OCI-LY1 (cell line): ENCODE measurements at regions not wholly inside any gene's neighbourhood (a gene's known extent, or its start where the extent isn't known, plus 50 kb on each side); places are given as distances from the start of the nearest gene placed in this dataset.

ENCODE experiments used
- EZH2 ChIP-seq: fragments of 200-600 bp; sonication (generic), shearing (Covaris generic); IDR thresholded peaks from 2 replicates; pipeline ENCODE4 v1.8.0; 2017; ENCODE audit warnings: borderline replicate concordance, mixed run types, mild to moderate bottlenecking, antibody characterized with exemption, low read length, moderate library complexity, mixed read lengths
- TF ChIP-seq, protein P1 (sequence below): fragments of 200-600 bp; sonication (generic), shearing (Covaris generic); IDR thresholded peaks from 2 replicates; pipeline ENCODE4 v1.5.1; 2017; ENCODE audit warnings: mild to moderate bottlenecking, antibody characterized with exemption, low read length, moderate library complexity, mixed read lengths

GRCh38 chr9:95793924-95794828 lies 81.3 kb upstream of the ERCC6L2 start:
- TF ChIP-seq, protein P1, sequence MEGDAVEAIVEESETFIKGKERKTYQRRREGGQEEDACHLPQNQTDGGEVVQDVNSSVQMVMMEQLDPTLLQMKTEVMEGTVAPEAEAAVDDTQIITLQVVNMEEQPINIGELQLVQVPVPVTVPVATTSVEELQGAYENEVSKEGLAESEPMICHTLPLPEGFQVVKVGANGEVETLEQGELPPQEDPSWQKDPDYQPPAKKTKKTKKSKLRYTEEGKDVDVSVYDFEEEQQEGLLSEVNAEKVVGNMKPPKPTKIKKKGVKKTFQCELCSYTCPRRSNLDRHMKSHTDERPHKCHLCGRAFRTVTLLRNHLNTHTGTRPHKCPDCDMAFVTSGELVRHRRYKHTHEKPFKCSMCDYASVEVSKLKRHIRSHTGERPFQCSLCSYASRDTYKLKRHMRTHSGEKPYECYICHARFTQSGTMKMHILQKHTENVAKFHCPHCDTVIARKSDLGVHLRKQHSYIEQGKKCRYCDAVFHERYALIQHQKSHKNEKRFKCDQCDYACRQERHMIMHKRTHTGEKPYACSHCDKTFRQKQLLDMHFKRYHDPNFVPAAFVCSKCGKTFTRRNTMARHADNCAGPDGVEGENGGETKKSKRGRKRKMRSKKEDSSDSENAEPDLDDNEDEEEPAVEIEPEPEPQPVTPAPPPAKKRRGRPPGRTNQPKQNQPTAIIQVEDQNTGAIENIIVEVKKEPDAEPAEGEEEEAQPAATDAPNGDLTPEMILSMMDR = no peak
- no peak for TF ChIP-seq EZH2
